GM13977 (cell line): ENCODE measurements at regions not wholly inside any gene's neighbourhood (a gene's known extent, or its start where the extent isn't known, plus 50 kb on each side); places are given as distances from the start of the nearest gene placed in this dataset.

Experiments used
- DNase-seq: peaks from one replicate; pipeline ENCODE4 v3.0.0; 2012; ENCODE audit warnings: low spot score
- in situ Hi-C: fragments of 300-500 bp; cut with MboI; formaldehyde crosslinking; loops from one replicate; pipeline ENCODE4 v1.12.0; 2022; ENCODE audit warnings: low sequenced_read_pairs, low pct_unique_long_range_greater_than_20kb, mixed read lengths, inconsistent platforms; ENCODE audit not compliant: unreplicated experiment
- TF ChIP-seq, protein P1 (sequence below): IDR thresholded peaks from 2 replicates; pipeline ENCODE4 v1.5.1; 2012; ENCODE audit warnings: mild to moderate bottlenecking, control low read depth; ENCODE audit not compliant: insufficient read depth; ENCODE audit errors: extremely low read depth, missing control alignments

DNA sequence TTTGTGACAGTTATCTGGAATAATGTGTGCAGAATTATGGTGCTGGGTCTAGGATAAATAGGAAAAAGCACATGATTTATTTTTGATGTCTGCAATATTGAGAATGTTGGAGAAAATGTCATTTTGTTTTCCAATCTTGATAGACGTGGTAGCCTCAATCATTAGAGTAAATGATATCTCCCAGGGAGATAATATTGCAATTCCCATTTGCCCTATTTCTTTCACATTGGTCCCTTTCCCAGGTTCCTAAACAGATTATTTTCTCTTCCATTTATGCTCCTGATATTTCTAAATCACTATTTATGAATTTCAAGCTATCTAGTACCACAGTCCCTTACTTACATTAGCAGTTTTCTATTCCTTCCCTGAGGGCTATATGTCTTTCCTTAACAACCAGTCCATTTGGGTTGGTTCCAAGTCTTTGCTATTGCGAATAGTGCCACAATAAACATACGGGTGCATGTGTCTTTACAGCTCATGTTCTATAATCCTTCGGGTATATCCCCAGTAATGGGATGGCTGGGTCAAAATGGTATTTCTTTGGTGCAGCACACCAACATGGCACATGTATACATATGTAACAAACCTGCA, 447.3 kb downstream of the PLA2G4A start:
- TF ChIP-seq, protein P1, sequence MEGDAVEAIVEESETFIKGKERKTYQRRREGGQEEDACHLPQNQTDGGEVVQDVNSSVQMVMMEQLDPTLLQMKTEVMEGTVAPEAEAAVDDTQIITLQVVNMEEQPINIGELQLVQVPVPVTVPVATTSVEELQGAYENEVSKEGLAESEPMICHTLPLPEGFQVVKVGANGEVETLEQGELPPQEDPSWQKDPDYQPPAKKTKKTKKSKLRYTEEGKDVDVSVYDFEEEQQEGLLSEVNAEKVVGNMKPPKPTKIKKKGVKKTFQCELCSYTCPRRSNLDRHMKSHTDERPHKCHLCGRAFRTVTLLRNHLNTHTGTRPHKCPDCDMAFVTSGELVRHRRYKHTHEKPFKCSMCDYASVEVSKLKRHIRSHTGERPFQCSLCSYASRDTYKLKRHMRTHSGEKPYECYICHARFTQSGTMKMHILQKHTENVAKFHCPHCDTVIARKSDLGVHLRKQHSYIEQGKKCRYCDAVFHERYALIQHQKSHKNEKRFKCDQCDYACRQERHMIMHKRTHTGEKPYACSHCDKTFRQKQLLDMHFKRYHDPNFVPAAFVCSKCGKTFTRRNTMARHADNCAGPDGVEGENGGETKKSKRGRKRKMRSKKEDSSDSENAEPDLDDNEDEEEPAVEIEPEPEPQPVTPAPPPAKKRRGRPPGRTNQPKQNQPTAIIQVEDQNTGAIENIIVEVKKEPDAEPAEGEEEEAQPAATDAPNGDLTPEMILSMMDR = no peak
- in situ Hi-C loops = no loop called here
- DNase-seq = no peak

DNA sequence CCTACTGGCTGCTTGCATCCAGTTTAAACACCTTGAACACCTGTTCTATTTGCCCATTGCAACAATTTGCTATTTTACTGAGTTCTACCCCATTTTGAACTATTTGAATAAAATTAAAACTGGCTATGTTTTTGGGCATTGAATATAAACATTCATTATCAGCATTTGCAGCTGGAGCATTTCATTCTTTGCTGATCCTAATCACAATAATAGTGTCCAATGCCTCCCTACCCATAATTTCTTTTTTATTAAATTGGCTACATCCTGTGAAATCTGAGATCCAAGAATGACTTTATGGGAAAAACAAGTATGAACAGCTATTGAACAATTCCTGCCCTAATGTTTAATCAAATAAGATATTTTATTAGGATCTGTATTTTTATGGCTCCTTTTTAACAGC, 447.9 kb downstream of the PLA2G4A start:
- no peak for DNase-seq
- TF ChIP-seq, protein P1 = no peak
- in situ Hi-C loops = no loop called here

DNA sequence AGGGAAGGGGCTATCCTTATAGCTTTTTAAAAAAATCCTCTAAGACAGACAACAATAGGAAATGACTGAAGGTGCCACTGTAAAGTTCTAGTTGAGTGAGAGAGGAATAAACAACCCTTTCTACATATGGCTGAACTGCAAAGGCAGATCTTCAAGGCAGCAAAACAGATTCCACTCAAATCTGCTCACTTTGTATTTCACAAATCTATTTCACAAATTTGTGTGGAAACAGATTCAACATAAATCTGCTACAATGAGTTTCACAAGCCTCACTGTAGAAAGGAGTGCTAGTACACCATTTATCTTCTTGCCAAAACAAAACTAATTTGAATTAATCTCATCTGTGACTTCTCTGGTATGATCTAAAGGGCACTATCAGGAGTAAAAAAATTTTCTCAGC, 451.3 kb downstream of the PLA2G4A start:
- DNase-seq = no peak
- TF ChIP-seq, protein P1 = no peak
- in situ Hi-C loops = no loop called here

DNA sequence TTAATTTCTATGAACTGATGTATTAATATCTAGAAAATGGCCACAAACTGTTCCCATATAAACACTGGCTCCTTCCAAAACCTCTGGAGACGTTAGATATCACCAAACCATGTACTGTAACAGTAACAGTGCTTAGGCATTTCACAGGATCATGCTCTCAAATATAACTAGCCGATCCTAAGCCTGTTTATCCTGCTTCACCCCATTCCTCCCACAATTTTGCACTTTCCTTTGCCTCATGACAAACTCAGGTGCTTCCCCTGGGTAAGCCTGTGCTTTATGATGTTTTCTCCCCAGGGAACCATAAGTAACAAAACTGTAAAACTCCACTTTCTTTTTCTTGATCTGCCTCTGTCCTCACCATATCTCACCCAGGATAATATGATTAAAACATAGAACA, 452.3 kb downstream of the PLA2G4A start:
- in situ Hi-C loops = no loop called here
- TF ChIP-seq, protein P1 = no peak
- no peak for DNase-seq

DNA sequence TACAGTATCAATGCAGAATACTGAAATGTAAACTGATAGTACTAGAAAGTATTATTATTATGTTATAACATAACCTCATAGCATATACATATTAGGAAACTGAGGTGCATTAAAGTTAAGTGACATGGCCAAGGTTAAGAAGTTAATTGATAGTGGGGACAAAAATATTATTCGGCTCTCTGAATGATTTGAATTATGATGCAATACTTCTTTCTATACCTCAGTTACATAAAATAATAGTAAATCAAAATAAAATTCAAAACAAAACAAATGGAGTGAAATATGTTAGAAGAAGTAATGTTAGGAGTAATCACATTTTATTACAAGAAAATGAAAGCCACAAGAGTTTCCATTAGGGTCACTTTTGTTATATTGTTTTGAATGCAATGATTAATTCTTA, 455.2 kb downstream of the PLA2G4A start:
- TF ChIP-seq, protein P1 = no peak
- in situ Hi-C loops = no loop called here
- DNase-seq = no peak

DNA sequence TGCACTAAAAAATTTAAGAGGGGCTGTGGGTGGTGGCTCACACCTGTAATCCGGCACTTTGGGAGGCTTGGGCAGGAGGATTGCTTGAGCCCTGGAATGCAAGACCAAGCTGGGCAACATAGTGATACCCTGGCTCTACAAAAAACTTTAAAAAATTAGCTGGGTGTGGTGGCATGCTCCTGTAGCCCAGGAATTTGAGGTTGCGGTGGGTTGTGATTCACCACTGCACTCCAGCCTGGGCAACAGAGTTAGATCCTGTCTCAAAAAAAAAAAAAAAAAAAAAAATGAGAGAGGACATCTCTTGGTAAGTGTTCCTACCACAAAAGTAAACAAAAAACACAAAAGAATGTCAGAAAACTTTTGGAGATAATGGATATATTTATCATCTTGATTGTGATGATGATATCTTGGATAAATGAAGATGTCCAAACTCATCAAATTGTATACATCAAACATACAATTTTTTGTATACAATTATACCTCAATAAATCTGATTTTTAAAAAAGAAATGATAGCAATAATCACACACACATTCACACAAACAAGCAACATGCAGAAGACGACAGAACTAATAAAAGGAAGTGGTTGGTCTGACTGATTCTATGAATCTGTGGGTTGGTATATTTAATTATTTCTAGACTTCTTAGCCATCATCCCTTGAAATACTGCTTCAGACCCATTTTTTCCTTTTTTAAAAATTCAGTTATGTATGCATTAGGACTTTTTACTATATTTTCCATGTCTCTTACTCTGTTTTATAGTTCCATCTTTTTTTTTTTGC, 465.9 kb downstream of the PLA2G4A start:
- in situ Hi-C loops = no loop called here
- TF ChIP-seq, protein P1 = no peak
- no peak for DNase-seq

DNA sequence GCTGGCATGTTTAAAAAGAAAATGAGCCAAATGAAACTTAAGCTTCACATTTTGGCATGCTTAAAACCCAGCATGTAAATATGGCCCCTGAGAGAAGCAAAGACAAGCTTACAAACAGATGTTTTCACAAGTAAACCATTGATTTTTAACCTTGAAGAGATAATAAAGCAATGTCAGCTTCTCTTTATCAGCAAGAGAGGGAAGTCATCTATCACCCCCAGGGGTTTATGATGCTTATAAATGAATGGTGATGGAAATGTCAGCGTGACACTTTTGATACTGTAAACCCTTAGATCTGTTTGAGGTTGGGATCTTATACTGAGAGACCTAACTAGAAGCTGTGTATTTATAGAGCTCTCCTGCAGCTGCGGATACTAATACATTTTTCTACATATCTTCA, 471.3 kb downstream of the PLA2G4A start:
- no peak for DNase-seq
- TF ChIP-seq, protein P1 = no peak
- in situ Hi-C loops = no loop called here
